ENCODE measurements at regions not wholly inside any gene's neighbourhood (a gene's known extent, or its start where the extent isn't known, plus 50 kb on each side); places are given as distances from the start of the nearest gene placed in this dataset.
"Not testable (repeated sequence)": the region's sequence is repeated elsewhere in the genome, so short reads cannot be mapped to it uniquely, and the experiment has no call there.

DNA sequence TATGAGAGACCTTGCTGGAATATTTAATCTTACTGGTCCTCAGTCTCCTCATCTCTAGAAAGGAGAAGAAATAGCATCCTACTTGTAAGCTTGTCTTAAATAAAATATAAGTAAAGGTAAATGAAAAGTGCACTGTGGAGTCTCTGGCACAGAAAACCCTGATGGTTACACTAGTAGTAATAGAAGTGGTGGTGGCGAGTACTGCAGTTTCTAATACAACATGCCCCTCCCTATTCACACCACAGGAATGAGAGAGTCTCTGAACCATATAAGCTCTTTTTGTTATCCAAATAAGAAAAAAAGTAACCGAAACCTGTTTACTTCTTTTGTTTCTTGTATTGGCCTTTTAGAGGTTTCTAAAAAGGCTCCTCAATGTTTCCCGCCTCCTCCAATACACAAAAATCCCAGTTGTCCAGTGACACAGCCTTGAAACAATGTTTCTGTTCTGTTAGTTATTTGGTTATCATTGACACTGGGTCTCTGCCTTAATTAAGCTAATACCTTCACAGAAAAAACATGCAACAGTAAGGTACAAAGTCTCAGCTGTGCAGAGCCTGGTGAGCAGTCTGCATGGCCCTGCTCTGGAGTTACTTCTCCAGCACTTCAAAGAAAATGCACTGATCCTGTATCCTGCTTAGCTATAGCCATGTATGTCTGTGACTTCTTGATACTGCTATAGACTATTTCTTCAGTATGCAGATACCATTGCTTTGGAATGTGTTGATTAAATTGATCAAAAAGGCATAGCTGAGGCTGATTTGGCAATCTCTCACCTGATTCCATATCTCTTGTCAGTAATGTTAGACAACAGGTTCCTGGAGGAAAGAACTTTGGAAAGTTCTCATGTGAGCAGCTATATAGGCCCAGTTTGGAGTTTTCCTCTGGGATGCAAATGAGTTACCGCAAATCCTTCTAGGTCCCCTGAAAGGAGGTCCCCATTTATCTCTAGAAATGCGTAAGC is 315.6 kb upstream of the IL12A start:
- Histone ChIP-seq H3K27me3 (no peaks in the 10 kb centered on the region), H3K4me1 (ENCODE audit: control insufficient read depth in 1 of 2, insufficient read depth in 1 of 2, low read depth in 1 of 2, low read length in 1 of 2) (no peaks in the 10 kb centered on the region), H3K9me3 (no peaks in the 10 kb centered on the region), H3K27ac (no peak overlapping the region), H3K36me3 (no peaks in the 10 kb centered on the region), H3K4me3 (ENCODE audit: low read depth in 1 of 2, low read length in 1 of 2) (no peak overlapping the region)
- no peak for TF ChIP-seq CTCF (IDR thresholded peaks at IDR 0.05)

GRCh38 chr3:159674583-159674982 is 314.1 kb upstream of the IL12A start:
- no peaks in the 10 kb centered on the region for H3K27me3 ChIP-seq
- no peak overlapping the region for H3K4me3 ChIP-seq (ENCODE audit: low read depth in 1 of 2, low read length in 1 of 2)
- no peak overlapping the region for H3K27ac ChIP-seq
- no peaks in the 10 kb centered on the region for H3K4me1 ChIP-seq (ENCODE audit: control insufficient read depth in 1 of 2, insufficient read depth in 1 of 2, low read depth in 1 of 2, low read length in 1 of 2)
- H3K36me3 ChIP-seq = no peaks in the 10 kb centered on the region
- no peaks in the 10 kb centered on the region for H3K9me3 ChIP-seq
- no peak for TF ChIP-seq CTCF (IDR thresholded peaks at IDR 0.05)

DNA sequence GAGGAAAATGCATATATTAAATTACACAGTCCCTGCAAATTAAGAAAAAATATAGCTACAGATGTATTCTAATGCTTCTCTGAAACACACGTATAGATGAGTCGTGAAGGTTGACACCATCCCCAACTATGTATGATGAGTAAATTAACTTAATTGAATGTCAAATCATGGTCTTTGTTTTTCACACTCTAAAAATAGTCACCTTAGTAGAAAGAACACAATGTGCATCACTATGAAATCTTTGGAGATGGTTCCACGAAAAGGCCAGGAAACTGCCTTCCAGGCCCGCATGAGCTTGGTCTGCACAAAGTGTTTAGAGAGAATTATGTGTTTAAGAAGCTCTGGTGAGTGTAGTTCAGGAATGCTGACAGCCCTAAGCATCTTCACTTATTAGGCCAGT is 313.4 kb upstream of the IL12A start:
- Histone ChIP-seq H3K9me3 (no peaks in the 10 kb centered on the region), H3K27me3 (no peaks in the 10 kb centered on the region), H3K27ac (no peak overlapping the region), H3K4me1 (ENCODE audit: control insufficient read depth in 1 of 2, insufficient read depth in 1 of 2, low read depth in 1 of 2, low read length in 1 of 2) (no peaks in the 10 kb centered on the region), H3K4me3 (ENCODE audit: low read depth in 1 of 2, low read length in 1 of 2) (no peak overlapping the region), H3K36me3 (no peaks in the 10 kb centered on the region)
- no peak for TF ChIP-seq CTCF (IDR thresholded peaks at IDR 0.05)

DNA sequence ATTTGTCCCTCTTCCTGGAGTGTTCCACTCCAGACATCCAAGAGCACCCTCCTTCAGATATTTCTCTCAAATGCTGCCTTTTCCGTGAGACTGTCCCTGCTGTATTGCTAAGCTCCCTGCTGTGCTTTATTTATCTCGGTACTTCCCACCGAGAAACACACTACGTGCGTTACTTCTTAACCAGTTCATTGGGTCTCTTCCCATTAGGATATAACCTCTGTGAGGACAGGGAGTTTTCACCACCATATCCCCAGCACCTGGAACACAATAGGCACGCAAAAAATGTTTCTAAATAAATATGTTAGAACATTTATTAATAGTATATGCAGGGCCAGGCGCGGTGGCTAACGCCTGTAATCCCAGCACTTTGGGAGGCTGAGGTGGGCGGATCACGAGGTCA is 308.7 kb upstream of the IL12A start:
- no peaks in the 10 kb centered on the region for H3K9me3 ChIP-seq
- no peaks in the 10 kb centered on the region for H3K4me1 ChIP-seq (ENCODE audit: control insufficient read depth in 1 of 2, insufficient read depth in 1 of 2, low read depth in 1 of 2, low read length in 1 of 2)
- H3K4me3 ChIP-seq (ENCODE audit: low read depth in 1 of 2, low read length in 1 of 2) = no peak overlapping the region
- no peaks in the 10 kb centered on the region for H3K27me3 ChIP-seq
- TF ChIP-seq CTCF (IDR thresholded peaks at IDR 0.05) = no peak
- H3K36me3 ChIP-seq = no peaks in the 10 kb centered on the region
- no peak overlapping the region for H3K27ac ChIP-seq

DNA sequence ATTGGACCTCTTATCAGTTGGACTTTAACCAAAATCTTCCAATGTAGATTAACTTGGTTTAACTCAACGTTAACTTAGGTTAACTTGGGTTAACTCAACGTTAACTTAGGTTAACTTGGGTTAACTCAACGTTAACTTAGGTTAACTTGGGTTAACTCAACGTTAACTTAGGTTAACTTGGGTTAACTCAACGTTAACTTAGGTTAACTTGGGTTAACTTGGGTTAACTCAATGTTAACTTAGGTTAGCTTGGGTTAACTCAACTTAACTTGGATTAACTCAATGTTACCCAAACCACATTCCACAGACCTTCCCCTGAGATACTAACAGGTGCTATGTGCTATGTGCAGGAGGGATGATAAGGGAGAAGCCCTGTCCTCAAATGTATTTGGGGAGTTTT is 306.9 kb upstream of the IL12A start:
- H3K27ac ChIP-seq; H3K4me3 ChIP-seq (ENCODE audit: low read depth in 1 of 2, low read length in 1 of 2); H3K27me3 ChIP-seq; H3K4me1 ChIP-seq (ENCODE audit: control insufficient read depth in 1 of 2, insufficient read depth in 1 of 2, low read depth in 1 of 2, low read length in 1 of 2); H3K9me3 ChIP-seq; H3K36me3 ChIP-seq: not testable (repeated sequence)

DNA sequence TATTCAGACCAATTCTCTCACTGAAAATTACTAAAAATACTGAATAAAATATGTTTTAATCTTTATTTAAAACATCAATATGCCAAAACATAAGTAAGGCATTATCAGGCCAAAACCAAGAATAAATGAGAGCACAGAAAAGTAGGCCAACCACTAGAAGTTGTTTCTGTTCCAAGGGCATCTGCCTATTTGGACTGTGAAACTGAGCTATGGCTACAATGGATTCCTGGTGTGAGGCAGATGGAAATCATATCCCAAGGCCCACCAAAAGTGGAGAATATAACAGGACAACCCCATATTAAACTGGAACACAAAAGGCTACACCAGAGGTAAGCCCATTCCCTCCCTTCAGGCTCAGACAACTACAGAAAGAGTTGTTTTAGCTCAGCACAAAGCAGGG is 302.8 kb upstream of the IL12A start:
- no peak overlapping the region for H3K27ac ChIP-seq
- no peak overlapping the region for H3K4me3 ChIP-seq (ENCODE audit: low read depth in 1 of 2, low read length in 1 of 2)
- TF ChIP-seq CTCF (IDR thresholded peaks at IDR 0.05) = no peak
- H3K36me3 ChIP-seq = no peaks in the 10 kb centered on the region
- H3K9me3 ChIP-seq = no peaks in the 10 kb centered on the region
- H3K27me3 ChIP-seq = no peaks in the 10 kb centered on the region
- H3K4me1 ChIP-seq (ENCODE audit: control insufficient read depth in 1 of 2, insufficient read depth in 1 of 2, low read depth in 1 of 2, low read length in 1 of 2) = no peaks in the 10 kb centered on the region

Data from neutrophil (primary cell).